GM19455 (cell line): ENCODE measurements at regions not wholly inside any gene's neighbourhood (a gene's known extent, or its start where the extent isn't known, plus 50 kb on each side); places are given as distances from the start of the nearest gene placed in this dataset.

Experiments
- ATAC-seq: cut with Tn5 transposase; IDR thresholded peaks from one replicate; pipeline ENCODE4 v1.9.1; 2021; ENCODE audit not compliant: unreplicated experiment

- ATAC-seq, result peak; percentile 89
Measured at GRCh38 chr1:165073185-165074007, 283.1 kb downstream of the LMX1A start.

- ATAC-seq, result no peak
Measured at GRCh38 chr1:165070675-165071074, 285.8 kb downstream of the LMX1A start.

GRCh38 chr1:165069829-165070228 is 286.7 kb downstream of the LMX1A start:
- no peak for ATAC-seq

GRCh38 chr1:165068741-165069140 is 287.8 kb downstream of the LMX1A start:
- ATAC-seq, result no peak

GRCh38 chr1:165067829-165068228 is 288.7 kb downstream of the LMX1A start:
- no peak for ATAC-seq

GRCh38 chr1:165063181-165063965 is 293.1 kb downstream of the LMX1A start:
- ATAC-seq, result no peak

- no peak for ATAC-seq
Measured at GRCh38 chr1:165062346-165062745, 294.2 kb downstream of the LMX1A start.

- no peak for ATAC-seq
Measured at GRCh38 chr1:165060285-165060793, 296.2 kb downstream of the LMX1A start.

GRCh38 chr1:165057956-165058355 is 298.6 kb downstream of the LMX1A start:
- ATAC-seq, result no peak

GRCh38 chr1:165056914-165057313 is 299.6 kb downstream of the LMX1A start:
- ATAC-seq, result no peak

- ATAC-seq, result no peak
Measured at GRCh38 chr1:165055581-165055980, 300.9 kb downstream of the LMX1A start.

GRCh38 chr1:165054627-165055026 is 301.9 kb downstream of the LMX1A start:
- ATAC-seq, result no peak

GRCh38 chr1:165053351-165053750 is 303.2 kb downstream of the LMX1A start:
- ATAC-seq, result no peak

GRCh38 chr1:165052936-165053335 is 303.6 kb downstream of the LMX1A start:
- ATAC-seq, result no peak

- no peak for ATAC-seq
Measured at GRCh38 chr1:165052431-165052830, 304.1 kb downstream of the LMX1A start.

- no peak for ATAC-seq
Measured at GRCh38 chr1:165050246-165050645, 306.3 kb downstream of the LMX1A start.

GRCh38 chr1:165047994-165048393 is 308.5 kb downstream of the LMX1A start:
- ATAC-seq, result no peak

GRCh38 chr1:165045902-165046301 is 310.6 kb downstream of the LMX1A start:
- no peak for ATAC-seq

GRCh38 chr1:165040641-165041040 is 315.9 kb downstream of the LMX1A start:
- no peak for ATAC-seq

GRCh38 chr1:165039996-165040395 is 316.5 kb downstream of the LMX1A start:
- ATAC-seq, result no peak

- ATAC-seq, result no peak
Measured at GRCh38 chr1:165036403-165036802, 320.1 kb downstream of the LMX1A start.
